OCI-LY3 (cell line): ENCODE measurements at regions not wholly inside any gene's neighbourhood (a gene's known extent, or its start where the extent isn't known, plus 50 kb on each side); places are given as distances from the start of the nearest gene placed in this dataset.

Experiments used
- EZH2phosphoT487 ChIP-seq: fragments of 200-600 bp; shearing (Covaris generic); IDR thresholded peaks from 2 replicates; pipeline ENCODE4 v1.6.1; 2018; ENCODE audit warnings: antibody characterized with exemption, mixed run types, low read depth
- TF ChIP-seq, protein P1 (sequence below): fragments of 200-600, 300-600 bp; sonication (generic); IDR thresholded peaks from 2 replicates; pipeline ENCODE4 v1.5.1; 2014; ENCODE audit warnings: antibody characterized with exemption, low read length, low read depth

DNA sequence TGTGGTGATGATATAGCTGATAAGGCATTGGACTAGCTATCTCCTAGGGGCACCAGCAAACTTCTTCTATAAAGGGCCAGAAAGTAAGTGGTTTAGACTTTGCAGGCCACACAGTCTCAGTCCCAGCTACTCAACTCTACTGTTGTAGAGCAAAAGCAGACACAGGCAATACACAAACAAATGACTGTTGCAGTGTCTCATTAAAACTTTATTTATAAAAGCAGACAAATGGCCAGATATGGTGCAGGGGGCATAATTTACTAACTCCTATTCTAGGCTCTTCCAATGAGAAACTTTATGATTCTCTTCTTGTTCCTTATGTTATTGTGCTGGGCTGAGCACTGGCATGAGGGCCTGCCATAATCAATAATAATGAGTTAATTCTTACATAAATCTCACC lies 176.8 kb upstream of the POU3F1 start:
- TF ChIP-seq, protein P1, sequence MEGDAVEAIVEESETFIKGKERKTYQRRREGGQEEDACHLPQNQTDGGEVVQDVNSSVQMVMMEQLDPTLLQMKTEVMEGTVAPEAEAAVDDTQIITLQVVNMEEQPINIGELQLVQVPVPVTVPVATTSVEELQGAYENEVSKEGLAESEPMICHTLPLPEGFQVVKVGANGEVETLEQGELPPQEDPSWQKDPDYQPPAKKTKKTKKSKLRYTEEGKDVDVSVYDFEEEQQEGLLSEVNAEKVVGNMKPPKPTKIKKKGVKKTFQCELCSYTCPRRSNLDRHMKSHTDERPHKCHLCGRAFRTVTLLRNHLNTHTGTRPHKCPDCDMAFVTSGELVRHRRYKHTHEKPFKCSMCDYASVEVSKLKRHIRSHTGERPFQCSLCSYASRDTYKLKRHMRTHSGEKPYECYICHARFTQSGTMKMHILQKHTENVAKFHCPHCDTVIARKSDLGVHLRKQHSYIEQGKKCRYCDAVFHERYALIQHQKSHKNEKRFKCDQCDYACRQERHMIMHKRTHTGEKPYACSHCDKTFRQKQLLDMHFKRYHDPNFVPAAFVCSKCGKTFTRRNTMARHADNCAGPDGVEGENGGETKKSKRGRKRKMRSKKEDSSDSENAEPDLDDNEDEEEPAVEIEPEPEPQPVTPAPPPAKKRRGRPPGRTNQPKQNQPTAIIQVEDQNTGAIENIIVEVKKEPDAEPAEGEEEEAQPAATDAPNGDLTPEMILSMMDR: no peak
- no peak for TF ChIP-seq EZH2phosphoT487
